CD4-positive, alpha-beta T cell treated with Interleukin-21 for 1 hour (primary cell): ENCODE measurements at regions not wholly inside any gene's neighbourhood (a gene's known extent, or its start where the extent isn't known, plus 50 kb on each side); places are given as distances from the start of the nearest gene placed in this dataset.

ENCODE experiments used
- DNase-seq: peaks from one replicate; pipeline ENCODE4 v3.0.0-alpha.2; 2020

DNA sequence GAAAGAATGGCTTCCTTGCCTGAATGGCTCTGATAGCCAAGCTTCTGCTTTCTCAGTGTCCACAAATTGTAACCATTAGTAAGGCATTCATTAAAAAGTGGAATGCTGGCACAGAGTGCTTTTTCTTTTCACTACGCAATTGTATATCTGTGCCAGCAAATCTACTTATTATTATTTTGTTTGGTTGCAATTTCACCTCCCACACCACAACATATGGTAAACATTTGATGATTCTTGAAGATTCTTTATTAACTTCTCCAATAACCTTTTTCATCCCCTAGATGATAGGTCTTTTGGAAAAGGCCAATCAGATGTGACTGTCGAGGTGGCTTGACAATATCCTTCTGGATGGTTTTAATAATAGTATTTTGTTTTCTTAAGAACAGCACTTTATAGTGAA, 234.1 kb downstream of the TMEM38B start:
- DNase-seq: no peak

DNA sequence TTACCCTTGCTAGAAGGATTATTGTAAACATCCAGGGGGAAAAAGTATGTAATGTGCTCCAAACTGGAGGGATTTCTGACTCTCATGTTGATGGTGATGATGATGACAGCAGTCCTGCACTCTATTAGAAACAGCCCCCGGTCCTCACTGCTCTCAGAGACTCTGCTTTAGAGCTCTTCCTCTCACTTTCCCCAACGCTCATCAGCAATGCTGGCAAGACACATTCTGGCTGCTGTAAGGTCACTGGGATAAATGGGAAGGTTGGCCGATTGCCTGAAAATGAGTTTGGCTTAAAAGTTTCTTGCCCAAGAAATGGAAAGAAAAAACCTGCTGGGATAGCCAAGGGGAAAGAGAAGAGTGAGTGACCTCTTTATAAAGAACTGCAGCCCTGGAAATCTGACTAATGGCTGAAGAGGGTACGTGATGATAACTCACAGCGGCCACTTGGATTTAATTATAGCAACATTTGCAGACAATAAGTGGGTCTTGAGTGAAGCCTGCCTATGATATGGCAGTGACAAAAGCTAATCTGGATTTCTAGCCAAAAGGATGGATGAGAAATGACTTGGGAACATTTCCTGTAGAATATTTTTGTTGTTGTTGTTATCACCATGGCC, 235.8 kb downstream of the TMEM38B start:
- DNase-seq: no peak

DNA sequence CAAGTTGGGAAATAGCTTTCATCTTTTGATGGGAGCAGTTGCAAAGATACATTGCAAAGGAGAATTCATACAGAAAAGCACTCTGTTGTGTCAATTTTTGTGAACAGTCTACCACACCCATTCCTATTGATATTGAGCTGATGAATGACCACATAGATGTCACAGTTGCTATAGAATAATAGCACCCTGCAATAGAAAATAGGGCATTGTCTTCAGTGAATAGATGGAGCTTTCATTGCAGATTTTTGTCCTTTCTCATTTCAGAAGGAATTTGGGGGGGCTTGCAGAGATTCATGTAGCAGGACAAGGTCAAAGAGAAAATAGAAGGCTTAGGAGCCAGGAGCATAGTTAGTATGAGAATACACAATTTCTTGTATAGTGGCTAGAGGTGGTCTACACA, 237.9 kb downstream of the TMEM38B start:
- DNase-seq: no peak

DNA sequence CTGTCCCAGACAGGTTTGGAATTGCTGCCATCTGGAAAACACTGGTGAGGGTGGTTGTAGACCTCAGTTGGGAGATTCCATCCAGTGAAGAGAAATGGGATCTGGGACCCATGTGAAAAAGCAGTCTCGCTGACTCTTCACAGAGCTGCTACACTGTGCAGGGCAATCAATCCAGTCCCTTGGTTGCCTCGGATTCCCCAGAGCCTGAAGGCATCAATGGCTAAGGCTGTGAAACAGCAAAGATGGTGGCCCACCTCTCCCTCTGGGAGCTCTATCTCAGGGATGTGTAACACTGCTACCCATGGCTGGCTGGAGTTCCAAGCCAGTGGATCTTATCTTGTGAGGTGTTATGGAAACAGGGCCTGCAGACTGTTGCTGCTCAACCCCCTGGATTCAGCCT, 256.1 kb downstream of the TMEM38B start:
- DNase-seq: no peak

DNA sequence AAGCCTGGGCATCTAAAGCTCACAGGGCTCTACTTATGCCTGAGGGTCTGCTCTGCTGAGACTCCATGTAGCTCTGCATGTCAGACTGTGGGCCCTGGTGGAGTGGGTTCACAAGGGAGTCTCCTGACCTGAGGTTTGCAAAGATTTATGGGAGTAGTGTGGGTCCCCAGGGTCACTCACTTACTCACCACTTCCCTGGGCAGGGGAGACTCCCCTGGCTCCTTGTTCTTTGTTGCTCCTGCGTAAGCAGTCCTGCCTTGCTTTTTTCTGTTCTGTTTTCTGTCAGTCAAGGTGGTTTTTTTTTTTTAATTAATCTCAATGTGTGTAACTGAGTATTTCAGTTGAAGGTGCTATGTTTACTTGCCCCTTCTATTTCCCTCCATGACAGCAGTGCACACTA, 256.6 kb downstream of the TMEM38B start:
- no peak for DNase-seq

DNA sequence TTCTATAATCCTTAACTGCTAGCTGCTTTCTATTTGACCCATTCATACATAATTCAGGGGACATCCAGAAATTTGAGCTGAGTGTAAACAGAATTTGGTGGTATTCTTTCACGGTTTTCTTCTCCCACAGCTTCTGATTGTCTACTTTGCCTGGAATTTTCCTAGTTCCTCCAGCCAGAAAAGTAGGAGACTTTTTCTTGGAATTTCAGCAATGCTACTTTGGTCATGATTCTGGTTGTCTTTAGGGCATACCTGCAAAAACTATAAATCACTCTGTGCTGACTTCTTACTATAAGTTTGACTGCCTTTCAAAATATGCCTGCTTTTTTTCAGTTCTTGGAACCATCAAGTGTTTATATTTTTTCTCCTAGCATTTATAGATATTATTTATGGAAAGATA, 260.2 kb downstream of the TMEM38B start:
- DNase-seq: no peak

DNA sequence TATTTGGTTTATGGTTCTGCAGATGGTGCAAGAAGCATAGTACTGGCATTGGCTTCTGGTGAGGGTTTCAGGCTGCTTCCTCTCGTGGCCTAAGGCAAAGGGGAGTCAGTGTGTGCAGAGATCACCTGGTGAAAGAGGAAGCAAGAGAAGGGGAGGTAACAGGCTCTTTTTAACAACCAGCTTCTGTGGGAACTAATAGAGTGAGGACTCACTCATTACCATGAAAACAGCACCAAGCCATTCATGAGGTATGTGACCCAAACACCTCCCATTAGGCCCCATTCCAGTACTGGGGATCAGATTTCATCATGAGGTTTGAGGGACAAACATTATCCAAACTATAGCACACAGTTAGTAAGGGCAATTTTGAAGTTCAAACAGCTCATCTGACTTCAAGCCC, 263.5 kb downstream of the TMEM38B start:
- no peak for DNase-seq

DNA sequence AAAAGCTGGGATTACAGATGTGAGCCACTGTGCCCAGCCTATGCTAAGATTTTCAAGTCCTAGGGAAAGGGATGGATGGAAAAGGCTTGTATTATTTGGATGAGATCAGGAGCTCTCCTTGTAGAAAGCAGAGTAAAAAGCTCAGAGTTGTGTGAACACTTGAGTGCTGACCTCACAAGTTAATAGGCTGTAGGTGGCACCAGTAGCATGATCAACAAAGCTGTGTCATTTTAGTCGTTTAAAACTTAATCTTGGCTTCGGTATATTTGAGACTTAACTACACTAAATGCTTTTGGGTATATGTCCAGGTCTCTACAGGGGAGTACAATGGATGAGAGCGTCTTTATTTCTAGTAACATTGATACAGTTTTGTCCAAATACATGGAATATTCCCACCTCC, 264.2 kb downstream of the TMEM38B start:
- no peak for DNase-seq

DNA sequence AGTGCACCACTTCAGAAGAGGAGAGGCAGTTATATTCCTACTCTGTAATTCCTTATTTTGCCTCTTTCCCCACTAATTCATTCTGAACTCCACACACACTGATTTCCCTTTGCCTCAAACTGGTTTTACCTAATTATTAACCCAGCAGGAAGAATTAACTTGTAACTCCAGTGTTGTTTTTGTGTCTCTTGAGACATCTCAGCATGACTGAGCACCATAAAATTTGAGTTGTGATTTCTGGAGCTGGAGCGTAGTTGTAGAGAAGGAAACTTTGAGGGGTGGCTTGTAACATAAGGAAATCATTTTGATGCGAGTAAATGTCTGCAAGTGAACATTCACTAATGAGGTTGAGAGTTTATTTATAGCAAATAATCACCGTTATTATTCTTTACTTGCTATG, 265.2 kb downstream of the TMEM38B start:
- no peak for DNase-seq

DNA sequence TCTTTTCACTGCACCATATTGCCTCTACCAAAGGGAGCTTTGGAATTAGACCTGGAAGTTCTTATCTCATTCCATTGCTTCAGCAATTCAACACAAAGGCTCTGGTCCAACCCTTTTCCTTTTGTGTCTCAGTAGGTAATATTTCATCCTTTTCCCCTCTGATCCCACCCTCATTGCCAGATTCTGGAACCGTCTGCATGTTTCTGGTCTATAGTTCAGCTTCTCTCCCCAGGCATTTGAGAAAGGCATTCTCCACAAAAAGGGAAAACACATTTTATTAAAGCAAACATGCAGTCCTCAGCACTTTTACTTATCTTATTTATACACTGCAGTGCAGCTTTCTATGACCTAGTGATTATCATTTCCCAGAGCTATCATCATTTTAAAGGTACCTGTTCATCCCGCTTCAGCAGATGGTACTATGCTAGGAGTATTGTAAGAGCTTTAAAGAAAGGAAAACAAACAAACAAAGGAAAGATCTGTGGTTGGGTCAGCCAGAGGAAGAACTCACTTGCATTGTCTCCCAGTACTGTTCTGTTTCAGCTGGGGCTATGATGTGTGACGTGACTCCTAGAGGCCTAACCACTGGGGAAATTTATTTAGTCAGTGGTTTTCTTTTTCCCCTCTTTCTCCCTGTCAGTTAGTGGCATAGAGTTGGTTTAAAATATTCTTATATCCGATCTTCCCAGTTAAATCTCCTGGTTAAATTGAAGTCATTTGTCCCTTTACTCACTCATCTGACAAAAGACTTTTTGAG, 269.2 kb downstream of the TMEM38B start:
- DNase-seq: no peak

DNA sequence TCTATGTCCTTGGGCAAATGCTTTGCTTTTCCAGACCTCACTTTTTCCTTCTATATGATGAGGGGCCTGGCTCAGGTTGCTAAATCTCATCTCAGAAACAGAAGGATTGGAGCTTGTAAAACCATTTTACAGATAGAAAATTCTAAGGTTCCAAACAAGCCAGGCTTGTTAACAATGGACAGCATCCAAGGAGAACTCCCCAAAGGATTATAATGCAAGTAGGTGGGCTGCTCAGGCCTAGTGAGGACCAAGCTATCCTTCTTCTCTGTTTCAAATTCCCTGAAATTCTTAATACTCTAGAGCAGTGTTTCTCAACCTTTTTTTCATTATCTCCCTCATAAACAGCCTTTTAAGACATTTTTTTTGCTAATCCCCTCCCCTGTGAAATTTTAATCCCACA, 269.8 kb downstream of the TMEM38B start:
- DNase-seq: no peak

DNA sequence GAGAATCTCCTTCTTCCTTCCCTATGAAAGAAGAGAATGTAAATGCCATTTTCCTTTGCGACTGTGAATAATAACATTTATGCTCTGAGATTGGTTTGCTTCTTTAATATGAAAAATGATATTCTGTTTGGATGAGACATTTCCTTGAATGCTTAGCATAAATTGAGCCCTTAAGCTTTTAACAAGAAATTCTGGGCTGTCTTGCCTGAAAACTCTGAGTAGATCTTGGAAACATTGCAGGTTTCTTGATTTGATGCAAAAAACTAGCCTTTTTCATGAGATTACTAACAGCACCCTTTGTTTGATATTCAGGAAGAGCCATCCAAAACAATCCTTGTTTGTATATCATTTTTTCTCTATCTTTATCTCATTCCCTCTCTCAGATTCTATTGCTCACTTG, 272.5 kb downstream of the TMEM38B start:
- DNase-seq: no peak

DNA sequence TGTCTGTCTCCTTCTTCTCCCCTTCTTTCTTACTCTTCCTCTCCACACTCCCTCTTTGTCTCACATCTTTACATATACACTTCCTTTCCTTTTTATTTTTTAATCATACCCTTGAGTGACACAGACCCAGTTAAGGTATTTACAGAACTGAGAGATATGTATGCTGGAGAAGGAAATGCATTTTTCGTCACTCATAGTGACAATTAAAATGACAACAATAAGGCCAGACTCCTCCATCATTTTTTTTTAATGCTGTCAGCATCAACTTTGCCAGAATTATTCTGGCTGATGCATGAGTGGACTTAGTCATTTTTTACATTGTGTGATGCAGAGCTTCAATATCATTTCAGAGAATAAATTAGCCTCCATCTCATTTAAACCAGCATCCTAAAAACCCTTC, 272.9 kb downstream of the TMEM38B start:
- no peak for DNase-seq

DNA sequence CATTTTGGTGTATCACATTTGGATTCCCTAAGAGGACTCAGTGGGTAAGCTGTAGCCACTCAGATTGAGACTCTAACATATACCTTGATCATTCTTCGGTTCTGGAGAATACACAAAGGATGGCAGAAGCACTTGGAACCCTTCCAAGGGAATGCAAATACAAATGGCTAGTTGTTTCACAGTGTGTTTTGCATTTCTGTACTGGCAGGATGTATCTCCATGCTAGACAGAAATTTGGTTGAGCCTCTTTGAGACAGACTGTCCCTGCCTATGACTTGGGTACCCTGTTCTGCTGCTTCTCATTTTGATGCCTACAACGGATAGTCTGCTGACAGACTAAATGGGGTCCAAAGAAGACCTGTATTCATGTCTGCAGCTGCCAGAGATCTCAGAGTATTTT, 273.5 kb downstream of the TMEM38B start:
- no peak for DNase-seq

DNA sequence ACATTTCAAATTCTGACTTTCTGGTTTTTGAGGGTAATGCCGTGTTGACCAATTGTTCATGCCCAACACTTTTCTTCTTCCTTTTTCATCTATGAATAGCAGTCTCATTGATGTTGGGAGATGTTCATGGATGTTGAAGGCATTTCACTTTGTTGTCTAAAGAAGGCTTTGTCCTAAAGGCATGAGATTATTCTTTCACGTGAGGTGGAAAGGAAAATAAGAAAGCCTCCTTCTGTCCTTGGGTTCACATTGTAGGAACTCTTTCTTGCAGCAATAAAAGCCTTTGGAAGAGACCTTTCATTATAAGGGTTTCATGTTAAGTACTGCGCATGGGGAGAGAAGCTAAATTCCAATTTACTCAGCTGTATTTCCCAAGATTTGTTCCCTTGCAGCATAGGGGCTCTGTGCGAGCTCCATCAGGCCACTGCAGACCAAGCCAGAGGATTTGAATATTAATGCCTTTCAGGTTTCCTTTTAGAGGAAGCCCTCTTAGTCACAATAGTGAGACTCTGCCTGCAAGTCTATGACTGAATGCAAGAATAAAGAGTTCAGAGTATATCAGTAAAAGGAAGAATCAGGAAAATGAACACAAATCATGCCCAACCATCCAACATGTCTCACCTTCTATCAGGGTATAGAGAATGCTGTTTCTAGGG, 274.6 kb downstream of the TMEM38B start:
- no peak for DNase-seq

DNA sequence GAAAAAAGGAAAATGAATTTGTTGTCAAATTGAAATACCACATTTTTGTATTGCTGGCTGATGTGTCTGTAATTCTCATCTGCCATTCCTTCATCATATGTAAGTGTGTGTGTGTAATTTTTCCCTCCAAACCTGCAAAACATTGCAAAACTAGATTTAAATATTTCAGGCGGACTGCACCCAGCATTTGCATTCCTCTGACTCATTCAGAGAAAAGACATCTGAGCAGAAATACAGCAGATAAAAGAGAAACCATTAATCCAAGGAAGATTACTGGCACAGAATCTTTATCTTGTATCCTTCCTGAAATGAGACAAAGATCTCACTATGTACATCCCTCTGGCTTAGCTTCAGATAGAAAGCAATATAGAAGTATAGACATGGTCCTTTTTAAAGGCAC, 275.3 kb downstream of the TMEM38B start:
- no peak for DNase-seq

DNA sequence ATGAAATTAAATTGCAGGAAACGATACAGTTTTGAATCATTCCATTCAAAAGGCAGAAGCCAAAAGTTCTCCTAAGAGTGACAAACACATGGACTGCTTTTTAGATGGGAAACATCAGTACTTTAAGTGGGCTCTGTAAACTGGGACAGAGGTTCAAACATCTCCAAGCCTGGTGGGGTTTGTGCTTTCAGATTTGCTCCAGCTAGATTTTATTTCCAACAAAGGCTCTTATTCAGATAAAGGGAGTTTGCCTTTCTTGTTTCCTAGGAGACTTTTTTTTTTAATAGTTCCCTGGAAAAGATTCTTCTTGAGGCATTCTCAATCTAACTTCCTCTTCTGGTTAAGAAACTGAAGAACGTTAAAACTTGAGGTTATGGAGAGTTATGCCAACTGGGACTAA, 277.6 kb downstream of the TMEM38B start:
- no peak for DNase-seq

DNA sequence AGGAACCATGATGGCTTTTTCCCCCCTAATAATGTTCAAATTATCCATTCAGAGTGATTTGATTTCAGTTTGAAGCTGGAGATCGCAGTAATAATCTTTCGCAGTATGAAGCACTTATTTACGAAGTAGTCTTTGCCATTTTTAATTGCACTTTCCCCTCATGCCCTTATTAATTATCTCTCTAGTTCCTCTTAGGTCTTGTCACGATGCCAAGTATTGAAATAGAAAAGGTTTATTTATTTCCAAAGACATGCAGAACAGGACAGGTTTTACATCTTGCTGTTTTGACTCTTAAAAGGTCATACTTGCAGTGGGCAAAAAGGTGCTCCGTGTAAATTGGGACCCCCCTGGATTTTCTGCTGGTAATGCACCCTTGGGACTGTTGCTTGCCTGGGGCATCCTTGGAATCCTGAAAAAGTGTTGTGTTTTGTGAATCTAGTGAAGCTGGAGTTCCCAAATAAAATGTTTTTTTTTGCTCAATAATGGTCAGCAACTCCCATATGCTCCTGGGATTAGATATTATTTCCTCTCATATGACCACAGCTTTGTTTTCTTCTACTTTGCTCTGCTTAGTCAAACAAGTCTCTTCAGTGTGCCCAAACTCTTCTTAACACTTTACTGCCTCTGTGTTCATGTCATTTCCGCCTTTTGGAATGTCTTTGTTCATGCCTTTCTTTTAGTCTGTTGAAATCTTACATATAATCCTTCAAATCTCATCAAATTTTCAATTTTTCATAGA, 278.3 kb downstream of the TMEM38B start:
- no peak for DNase-seq

DNA sequence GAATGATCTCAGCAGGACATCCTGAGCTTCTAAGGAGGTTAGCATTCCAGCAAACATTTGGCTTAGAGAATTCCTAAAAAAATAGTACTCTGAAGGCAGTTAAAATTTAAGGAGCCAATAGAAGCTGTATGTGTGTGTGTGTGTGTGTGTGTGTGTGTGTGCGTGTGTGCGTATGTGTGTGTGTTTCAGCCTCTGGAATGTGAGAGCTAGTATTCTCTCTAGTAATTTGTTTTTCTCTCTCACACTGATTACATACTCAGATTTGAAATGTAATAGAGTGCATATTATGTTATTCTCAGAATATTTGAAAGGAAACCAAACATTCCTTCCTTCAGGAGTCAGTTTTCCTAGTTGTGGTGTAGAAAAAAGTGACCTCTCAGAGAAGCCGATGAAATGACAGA, 279.6 kb downstream of the TMEM38B start:
- no peak for DNase-seq

DNA sequence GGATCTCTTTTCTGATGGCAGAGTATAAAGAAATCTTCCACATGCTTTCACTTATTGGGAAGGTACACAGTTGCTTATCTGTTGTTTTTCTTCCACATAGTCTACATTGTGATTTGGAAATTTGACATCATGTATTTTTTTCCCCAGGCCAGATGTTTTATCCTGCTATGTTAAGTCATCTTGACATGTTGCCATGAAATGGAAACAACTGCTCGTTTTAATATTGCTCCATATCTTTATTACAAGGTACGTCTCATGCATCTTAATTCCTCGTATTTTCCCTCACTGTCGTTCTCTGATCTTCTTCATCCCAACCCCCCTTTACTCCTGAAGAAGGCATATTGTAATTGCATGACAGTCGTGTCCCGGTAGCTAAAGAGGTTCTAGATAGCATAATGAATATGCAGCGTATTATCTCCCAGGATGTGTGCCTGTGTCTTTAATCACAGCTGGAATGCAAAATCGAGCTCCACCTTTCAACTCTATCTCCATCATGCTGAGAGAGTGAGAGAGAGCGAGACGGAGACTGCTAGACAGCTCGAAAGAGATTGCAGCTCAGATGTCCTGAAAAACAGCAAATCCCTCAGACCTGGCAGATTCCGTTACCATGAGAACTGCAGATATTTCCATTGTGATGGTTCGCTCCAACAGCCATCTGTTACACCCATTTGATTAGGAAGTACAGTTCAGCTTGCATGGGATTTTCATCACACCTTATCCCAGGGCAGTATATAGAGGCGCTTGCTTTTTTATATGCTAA, 281.7 kb downstream of the TMEM38B start:
- DNase-seq: no peak

DNA sequence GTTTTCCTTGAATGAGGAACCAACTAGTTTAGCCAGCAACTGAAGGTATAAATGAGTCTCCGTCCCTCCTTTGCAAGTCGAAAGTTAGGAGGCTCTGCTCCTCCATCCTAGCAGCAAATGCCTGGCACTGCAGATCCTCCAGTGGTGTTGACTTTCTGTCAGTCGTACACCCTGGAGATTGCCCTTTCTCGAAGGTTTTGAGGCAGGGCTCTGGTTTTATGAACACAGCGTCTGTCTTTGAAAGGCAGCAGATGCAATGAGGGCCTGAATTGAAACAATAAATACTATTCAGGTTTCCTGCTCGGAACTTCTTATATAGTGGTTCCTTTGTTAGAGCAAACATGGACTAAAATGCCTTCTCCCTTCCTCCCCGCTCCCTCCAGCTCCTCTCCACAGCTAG, 284.0 kb downstream of the TMEM38B start:
- DNase-seq: no peak

DNA sequence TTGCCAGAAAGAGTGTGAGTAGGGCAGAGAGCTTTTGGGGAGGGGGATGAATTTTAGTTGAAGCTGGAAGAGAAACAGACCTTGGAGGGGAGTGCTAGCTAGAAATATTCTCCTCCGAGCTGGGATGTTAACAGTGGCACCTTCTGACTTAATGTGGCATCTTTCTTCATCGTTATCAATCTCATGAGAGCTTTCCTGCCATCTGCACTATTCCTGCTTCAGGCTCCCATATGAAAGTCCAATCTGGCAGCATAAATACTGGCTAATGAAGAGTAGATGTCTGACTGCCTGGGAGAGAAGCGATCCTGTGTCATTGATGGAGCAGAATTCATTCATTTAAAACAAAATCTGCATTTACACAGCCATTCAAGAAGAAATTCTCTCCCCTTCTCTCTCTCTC, 284.5 kb downstream of the TMEM38B start:
- no peak for DNase-seq

DNA sequence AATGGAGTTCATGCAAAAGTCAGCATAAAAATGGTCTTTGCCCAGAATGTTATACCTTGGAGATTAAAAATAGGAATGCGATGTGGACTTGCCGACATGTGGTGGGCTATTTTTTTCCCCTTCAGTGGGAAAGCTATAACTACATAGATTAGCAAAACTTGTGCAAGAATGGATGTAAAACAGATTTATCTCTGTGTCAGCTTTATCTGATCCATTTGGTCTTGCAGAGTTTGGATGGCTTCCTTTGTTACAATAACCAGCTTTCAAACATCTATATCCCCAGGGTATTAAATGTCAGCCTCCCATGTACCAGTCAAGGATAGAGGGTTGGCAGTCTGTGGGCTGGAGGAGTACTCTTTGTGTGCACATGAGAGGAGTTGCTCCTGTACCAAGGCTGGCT, 284.9 kb downstream of the TMEM38B start:
- no peak for DNase-seq
